ENCODE measurements at regions not wholly inside any gene's neighbourhood (a gene's known extent, or its start where the extent isn't known, plus 50 kb on each side); places are given as distances from the start of the nearest gene placed in this dataset.

- TF ChIP-seq TAF1 (IDR thresholded peaks at IDR 0.05; ENCODE audit: borderline replicate concordance, insufficient read depth, low read length) (no peak), POLR2AphosphoS5 (IDR thresholded peaks at IDR 0.05; ENCODE audit: low read depth, low read length) (no peak), REST (IDR thresholded peaks at IDR 0.05; ENCODE audit: insufficient read depth in 1 of 2, low read depth in 2 of 2, low read length in 2 of 2) (no peak)
Observed at GRCh38 chr15:94019062-94019461, 212.3 kb upstream of the MCTP2 start.

Measured in PFSK-1 (cell line).